GM18907 (cell line): ENCODE measurements at regions not wholly inside any gene's neighbourhood (a gene's known extent, or its start where the extent isn't known, plus 50 kb on each side); places are given as distances from the start of the nearest gene placed in this dataset.

Experiments
- ATAC-seq: cut with Tn5 transposase; IDR thresholded peaks from one replicate; pipeline ENCODE4 v1.9.1; 2021; ENCODE audit warnings: mild to moderate bottlenecking, moderate library complexity; ENCODE audit not compliant: unreplicated experiment

- no peak for ATAC-seq
Observed at GRCh38 chr15:95857758-95858157, 472.7 kb upstream of the NR2F2 start.

- ATAC-seq: no peak
Observed at GRCh38 chr15:95860406-95860805, 470.1 kb upstream of the NR2F2 start.

- ATAC-seq: peak; percentile 86
Observed at GRCh38 chr15:95864467-95864886, 466.0 kb upstream of the NR2F2 start.

- ATAC-seq: no peak
Observed at GRCh38 chr15:95865330-95865739, 465.2 kb upstream of the NR2F2 start.

- ATAC-seq: no peak
Observed at GRCh38 chr15:95866711-95867440, 463.6 kb upstream of the NR2F2 start.

- no peak for ATAC-seq
Observed at GRCh38 chr15:95868450-95868849, 462.1 kb upstream of the NR2F2 start.

GRCh38 chr15:95868970-95869369 is 461.5 kb upstream of the NR2F2 start:
- ATAC-seq: no peak

- no peak for ATAC-seq
Observed at GRCh38 chr15:95869920-95870319, 460.6 kb upstream of the NR2F2 start.

- ATAC-seq: no peak
Observed at GRCh38 chr15:95872366-95872771, 458.1 kb upstream of the NR2F2 start.

- no peak for ATAC-seq
Observed at GRCh38 chr15:95874637-95875036, 455.9 kb upstream of the NR2F2 start.

GRCh38 chr15:95875121-95875643 is 455.3 kb upstream of the NR2F2 start:
- ATAC-seq: peak; percentile 42

- ATAC-seq: no peak
Observed at GRCh38 chr15:95880031-95880570, 450.4 kb upstream of the NR2F2 start.

- ATAC-seq: no peak
Observed at GRCh38 chr15:95880630-95881029, 449.9 kb upstream of the NR2F2 start.

GRCh38 chr15:95883064-95883463 is 447.4 kb upstream of the NR2F2 start:
- no peak for ATAC-seq

- no peak for ATAC-seq
Observed at GRCh38 chr15:95884276-95884675, 446.2 kb upstream of the NR2F2 start.

- ATAC-seq: no peak
Observed at GRCh38 chr15:95887666-95888390, 442.7 kb upstream of the NR2F2 start.

GRCh38 chr15:95888762-95889161 is 441.7 kb upstream of the NR2F2 start:
- no peak for ATAC-seq

GRCh38 chr15:95894407-95894956 is 436.0 kb upstream of the NR2F2 start:
- no peak for ATAC-seq

- ATAC-seq: no peak
Observed at GRCh38 chr15:95895508-95895907, 435.0 kb upstream of the NR2F2 start.

- ATAC-seq: no peak
Observed at GRCh38 chr15:95897651-95898050, 432.8 kb upstream of the NR2F2 start.

GRCh38 chr15:95898761-95899160 is 431.7 kb upstream of the NR2F2 start:
- no peak for ATAC-seq

- ATAC-seq: no peak
Observed at GRCh38 chr15:95901271-95901670, 429.2 kb upstream of the NR2F2 start.
